HG02678 (cell line): ENCODE measurements at regions not wholly inside any gene's neighbourhood (a gene's known extent, or its start where the extent isn't known, plus 50 kb on each side); places are given as distances from the start of the nearest gene placed in this dataset.

Source experiments
- ATAC-seq: cut with Tn5 transposase; IDR thresholded peaks from one replicate; pipeline ENCODE4 v1.9.1; 2021; ENCODE audit warnings: mild to moderate bottlenecking, moderate library complexity; ENCODE audit not compliant: unreplicated experiment

DNA sequence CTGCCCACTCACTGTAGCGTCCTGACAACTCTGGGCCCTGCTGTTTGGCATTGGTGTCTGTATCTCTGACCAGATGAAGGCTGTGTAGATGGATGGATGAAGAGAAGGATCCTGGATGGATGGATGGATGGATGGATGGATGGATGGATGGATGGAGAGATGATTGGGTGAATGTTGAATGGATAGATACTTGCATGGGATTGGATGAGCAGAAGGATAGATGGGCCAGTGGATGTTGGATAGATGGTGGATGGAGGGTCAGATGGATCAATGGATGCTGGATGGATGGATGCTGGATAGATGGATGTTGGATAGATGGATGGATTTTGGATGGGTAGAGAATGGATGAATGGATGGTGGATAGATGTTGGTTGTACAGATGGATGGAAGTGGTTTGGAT is 179.6 kb upstream of the GSE1 start:
- no peak for ATAC-seq

DNA sequence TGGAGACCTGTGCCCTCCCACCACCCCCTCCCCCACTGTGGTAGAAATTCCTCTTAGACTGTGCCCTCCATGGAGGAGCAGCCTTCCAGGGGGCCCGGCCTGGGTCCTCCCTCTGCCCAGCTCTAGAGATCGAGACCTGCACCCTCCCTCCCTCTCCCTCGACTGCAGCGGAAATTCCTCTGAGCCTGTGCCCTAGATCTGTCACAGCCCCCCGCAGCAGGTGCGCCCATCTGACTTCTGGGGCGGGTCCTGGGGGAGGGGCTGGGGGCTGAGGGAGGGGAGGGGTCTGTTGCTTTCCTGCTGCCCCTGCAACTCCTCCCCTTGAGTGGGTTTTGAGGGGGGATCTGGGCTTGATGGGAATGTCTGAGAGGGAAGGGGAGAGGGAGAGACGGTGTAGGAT is 177.8 kb upstream of the GSE1 start:
- ATAC-seq = no peak

GRCh38 chr16:85435700-85436099 is 177.4 kb upstream of the GSE1 start:
- ATAC-seq = no peak

GRCh38 chr16:85436207-85436606 is 176.9 kb upstream of the GSE1 start:
- no peak for ATAC-seq

GRCh38 chr16:85436636-85437165 is 176.4 kb upstream of the GSE1 start:
- no peak for ATAC-seq

- ATAC-seq = no peak
Observed at GRCh38 chr16:85437166-85438052, 175.7 kb upstream of the GSE1 start.

GRCh38 chr16:85438981-85439685 is 174.0 kb upstream of the GSE1 start:
- ATAC-seq = no peak

DNA sequence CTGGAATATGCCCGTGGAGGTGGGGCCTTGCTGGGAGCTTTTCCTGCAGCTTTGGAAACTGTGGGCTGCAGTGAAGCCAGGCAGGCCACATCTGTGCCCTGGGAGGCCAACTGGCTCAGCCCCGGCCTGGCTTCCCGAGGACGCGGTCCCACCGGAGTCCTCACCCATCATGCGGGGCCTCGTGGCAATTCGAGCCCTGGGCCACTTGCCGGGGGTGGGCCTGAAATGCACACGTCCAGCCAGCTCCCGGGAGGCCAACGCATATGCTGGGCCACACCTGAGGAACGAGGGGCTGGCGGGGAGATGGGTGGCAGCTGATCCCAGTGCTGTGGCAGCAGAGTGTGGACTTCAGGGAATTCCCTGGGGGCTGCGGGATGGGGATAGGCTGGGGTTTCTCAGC is 172.4 kb upstream of the GSE1 start:
- ATAC-seq = no peak

- no peak for ATAC-seq
Observed at GRCh38 chr16:85441189-85441889, 171.8 kb upstream of the GSE1 start.

DNA sequence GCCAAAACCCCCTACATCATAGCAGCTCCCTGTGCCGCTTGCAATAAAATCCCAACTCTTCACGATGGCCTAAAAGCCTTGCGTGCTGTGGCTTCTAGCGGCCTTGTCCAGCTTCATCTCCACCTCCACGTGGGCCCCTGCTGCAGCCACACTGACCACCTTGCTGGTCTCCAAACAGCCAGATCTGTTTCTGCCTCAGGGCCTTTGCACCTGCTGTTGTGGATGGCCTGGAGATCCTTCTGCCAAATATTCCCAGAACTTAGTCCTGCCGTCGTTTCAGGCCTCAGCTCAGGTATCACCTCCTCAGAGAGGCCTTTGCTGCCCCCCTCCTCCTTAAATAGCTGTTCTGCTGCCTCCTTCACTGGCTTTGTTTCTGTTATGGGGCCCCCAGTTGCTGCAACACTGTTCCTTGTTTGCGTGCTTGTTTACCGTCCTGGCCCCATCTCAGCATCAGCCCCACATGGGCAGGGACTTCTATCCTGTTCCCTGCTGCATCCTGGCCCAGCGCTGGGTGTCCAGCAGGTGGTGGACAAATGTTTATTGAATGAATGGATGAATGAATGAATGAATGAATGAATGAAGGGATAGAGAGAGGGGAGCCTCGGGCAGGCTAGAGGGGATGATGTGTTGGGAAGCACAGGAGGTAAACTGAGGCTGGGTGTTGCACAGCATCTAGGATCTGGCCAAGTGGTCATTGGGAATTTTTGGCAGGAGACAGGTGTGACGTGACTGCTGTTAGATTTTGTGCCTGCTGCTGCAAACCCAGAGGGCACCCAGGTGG is 171.0 kb upstream of the GSE1 start:
- no peak for ATAC-seq

GRCh38 chr16:85443116-85443515 is 170.0 kb upstream of the GSE1 start:
- ATAC-seq = no peak

- ATAC-seq = no peak
Observed at GRCh38 chr16:85443531-85443930, 169.6 kb upstream of the GSE1 start.

- ATAC-seq = no peak
Observed at GRCh38 chr16:85445064-85445778, 167.9 kb upstream of the GSE1 start.

- no peak for ATAC-seq
Observed at GRCh38 chr16:85445779-85446222, 167.3 kb upstream of the GSE1 start.

DNA sequence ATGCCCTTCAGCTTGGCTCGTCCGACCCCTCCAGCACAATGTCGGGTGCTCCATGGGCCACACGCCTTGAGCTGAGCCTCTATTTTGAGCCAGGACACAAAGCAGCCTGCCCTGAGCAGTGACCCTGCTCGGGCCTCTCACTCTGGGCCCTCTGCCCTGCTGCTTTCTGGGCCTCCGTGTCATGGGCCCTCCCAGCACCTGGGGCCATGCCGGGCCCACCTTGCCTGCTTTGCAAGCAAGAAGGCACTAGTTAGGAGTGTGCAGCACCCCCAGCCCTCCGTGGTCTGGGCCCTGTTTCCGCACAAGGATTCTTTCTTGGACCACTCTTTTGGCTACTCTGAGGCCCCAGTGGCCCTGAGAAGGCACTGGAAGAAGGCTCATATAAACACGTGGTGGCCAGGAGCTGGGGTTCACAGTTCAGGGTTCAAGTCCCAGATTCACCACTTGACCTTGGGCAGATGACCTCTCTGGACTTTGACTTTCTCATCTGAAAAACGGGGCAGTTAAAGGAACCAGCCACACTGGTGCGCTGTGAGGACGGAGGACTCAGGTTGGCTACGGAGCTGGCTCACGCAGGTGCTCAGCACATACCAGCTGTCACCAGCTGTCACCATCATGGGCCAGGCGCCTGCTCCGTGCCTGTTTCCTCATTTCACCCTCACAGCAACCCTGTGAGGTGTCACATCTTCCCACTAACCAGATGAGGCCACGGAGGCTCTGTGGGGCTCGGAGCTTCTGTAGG is 166.0 kb upstream of the GSE1 start:
- peak; percentile 77 for ATAC-seq

- no peak for ATAC-seq
Observed at GRCh38 chr16:85447693-85448313, 165.3 kb upstream of the GSE1 start.

GRCh38 chr16:85448557-85449190 is 164.4 kb upstream of the GSE1 start:
- ATAC-seq = no peak

- no peak for ATAC-seq
Observed at GRCh38 chr16:85449191-85449884, 163.8 kb upstream of the GSE1 start.
